ENCODE measurements at regions not wholly inside any gene's neighbourhood (a gene's known extent, or its start where the extent isn't known, plus 50 kb on each side); places are given as distances from the start of the nearest gene placed in this dataset.

DNA sequence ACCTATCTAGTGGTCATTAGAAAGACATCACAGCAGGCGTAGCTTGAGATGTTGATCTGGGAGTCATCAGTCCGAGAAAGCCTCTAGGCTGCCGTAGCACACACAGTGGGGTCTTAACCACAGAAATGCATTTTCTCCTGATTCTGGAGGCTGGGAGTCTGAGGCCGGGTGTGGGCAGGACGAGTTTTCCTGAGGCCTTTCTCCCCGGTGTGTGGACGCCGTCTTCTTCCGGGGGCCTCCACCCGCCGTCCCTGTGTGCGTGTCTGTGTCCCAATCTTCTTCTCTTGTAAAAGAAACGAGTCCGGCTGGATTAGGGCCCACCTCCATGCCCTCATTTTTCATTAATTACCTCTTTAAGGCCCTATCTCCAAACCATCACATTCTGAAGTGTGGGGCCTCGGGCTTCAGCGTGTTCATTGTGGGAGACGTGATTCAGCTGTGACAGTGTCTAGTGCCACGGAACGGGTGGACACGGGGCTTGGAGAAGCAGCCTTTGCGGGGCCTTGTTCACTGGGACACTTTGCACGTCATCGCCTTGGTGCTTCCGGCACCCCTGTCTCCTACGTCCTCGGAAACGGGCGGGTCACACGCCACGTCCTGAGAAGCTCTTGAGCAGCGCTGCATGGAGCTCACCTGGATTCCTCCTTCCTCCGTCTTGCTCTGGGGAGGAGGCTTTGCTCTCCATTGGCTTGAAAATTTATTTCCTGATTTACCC, 208.9 kb upstream of the SOX1 start:
- WGBS, 2 donors (ENCODE audit: low coverage in 1 of 2) = 81 to 100% methylated on average over 2 to 15 of the region's 32 CpGs
- Histone ChIP-seq H3K4me3 (no peak overlapping the region), H3K27ac (no peak overlapping the region), H3K9me3 (peaks cover 0 to 14% (median 0%) of the 10 kb centered on the region in 3 donors), H3K36me3 (no peaks in the 10 kb centered on the region), H3K27me3 (peaks cover 32% of the 10 kb centered on the region), H3K4me1 (no peaks in the 10 kb centered on the region)
- ATAC-seq = no peak
- TF ChIP-seq POLR2A (IDR thresholded peaks at IDR 0.05) (no peak), EP300 (IDR thresholded peaks at IDR 0.05) (no peak), POLR2AphosphoS5 (IDR thresholded peaks at IDR 0.05) (no peak)
- TF ChIP-seq, protein P1, sequence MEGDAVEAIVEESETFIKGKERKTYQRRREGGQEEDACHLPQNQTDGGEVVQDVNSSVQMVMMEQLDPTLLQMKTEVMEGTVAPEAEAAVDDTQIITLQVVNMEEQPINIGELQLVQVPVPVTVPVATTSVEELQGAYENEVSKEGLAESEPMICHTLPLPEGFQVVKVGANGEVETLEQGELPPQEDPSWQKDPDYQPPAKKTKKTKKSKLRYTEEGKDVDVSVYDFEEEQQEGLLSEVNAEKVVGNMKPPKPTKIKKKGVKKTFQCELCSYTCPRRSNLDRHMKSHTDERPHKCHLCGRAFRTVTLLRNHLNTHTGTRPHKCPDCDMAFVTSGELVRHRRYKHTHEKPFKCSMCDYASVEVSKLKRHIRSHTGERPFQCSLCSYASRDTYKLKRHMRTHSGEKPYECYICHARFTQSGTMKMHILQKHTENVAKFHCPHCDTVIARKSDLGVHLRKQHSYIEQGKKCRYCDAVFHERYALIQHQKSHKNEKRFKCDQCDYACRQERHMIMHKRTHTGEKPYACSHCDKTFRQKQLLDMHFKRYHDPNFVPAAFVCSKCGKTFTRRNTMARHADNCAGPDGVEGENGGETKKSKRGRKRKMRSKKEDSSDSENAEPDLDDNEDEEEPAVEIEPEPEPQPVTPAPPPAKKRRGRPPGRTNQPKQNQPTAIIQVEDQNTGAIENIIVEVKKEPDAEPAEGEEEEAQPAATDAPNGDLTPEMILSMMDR (IDR thresholded peaks at IDR 0.05) = no peak

DNA sequence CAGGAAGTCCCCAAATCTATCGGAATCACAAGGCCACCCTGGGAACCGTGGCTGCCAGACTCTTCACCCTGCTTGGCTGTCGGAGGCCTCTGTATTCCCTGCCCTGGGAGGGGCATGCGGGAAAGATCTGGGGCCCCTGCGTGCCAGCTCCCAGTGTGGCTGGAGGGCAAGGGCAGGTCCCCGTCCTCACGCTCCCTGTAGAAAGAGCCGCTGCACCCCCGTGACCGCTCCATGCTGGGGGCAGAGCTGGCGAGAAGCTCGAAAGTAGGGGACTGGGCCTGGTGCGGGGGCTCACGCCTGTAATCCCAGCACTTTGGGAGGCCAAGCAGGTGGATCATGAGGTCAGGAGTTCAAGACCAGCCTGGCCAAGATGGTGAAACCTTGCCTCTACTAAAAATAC, 208.4 kb upstream of the SOX1 start:
- WGBS, 2 donors (ENCODE audit: low coverage in 1 of 2) = no CpG with 5 or more reads among the region's 14 CpGs
- no peak for TF ChIP-seq POLR2AphosphoS5 (IDR thresholded peaks at IDR 0.05)
- no peak overlapping the region for H3K4me3 ChIP-seq
- no peak for ATAC-seq
- H3K9me3 ChIP-seq = peaks cover 0 to 14% (median 0%) of the 10 kb centered on the region in 3 donors
- no peak overlapping the region for H3K27ac ChIP-seq
- no peaks in the 10 kb centered on the region for H3K4me1 ChIP-seq
- H3K27me3 ChIP-seq = peaks cover 26% of the 10 kb centered on the region
- H3K36me3 ChIP-seq = no peaks in the 10 kb centered on the region

DNA sequence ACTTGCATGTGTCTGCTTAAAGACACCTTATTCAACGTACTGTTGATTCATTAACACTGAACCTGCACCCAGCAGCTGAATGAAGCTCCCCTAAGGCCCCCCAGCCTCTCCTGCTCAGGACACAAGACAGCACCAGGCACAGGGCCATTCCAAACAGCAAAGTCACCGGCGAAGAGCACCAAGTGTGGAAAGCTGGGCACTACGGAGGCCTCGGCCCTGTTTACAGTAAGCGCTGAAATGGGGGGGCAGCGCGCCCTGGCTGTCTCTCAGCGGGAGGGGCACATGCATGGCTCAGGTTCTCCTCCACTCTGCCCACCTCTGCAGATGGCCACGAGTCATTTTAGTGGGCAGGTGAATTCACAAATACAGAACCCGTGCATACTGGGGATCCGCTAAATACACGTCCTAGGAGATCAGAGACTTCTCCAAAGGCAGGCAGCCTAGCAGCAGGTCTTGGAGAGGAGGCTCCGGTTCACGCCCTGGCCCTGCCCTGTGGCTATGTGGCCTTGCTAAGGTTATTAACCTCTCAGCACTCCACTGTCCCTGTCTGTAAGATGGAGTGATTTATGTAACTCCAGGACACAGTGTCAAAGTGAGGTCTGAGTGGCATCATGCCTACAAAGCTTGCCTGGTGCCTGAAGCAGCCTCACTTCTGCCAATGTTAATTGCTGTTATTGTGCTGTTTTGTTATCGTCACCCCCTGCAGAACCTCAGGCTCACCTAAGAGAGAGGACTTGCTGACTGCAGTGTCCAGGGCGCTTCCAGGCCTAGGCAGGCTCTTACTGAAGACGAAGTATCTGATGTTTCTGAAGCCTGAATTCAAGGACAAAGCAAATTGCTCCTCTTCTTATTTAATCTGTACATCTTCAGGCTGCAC, 207.4 kb upstream of the SOX1 start:
- peaks cover 0 to 14% (median 0%) of the 10 kb centered on the region in 3 donors for H3K9me3 ChIP-seq
- WGBS, 2 donors (ENCODE audit: low coverage in 1 of 2) = 70% methylated on average over 8 of the region's 18 CpGs; no CpG with 5 or more reads in 1 of the 2 donors
- no peaks in the 10 kb centered on the region for H3K36me3 ChIP-seq
- peaks cover 20% of the 10 kb centered on the region for H3K27me3 ChIP-seq
- H3K4me3 ChIP-seq = no peak overlapping the region
- no peaks in the 10 kb centered on the region for H3K4me1 ChIP-seq
- no peak overlapping the region for H3K27ac ChIP-seq
- TF ChIP-seq POLR2AphosphoS5 (IDR thresholded peaks at IDR 0.05) (no peak), EP300 (IDR thresholded peaks at IDR 0.05) (no peak), POLR2A (IDR thresholded peaks at IDR 0.05) (no peak)
- no peak for ATAC-seq

DNA sequence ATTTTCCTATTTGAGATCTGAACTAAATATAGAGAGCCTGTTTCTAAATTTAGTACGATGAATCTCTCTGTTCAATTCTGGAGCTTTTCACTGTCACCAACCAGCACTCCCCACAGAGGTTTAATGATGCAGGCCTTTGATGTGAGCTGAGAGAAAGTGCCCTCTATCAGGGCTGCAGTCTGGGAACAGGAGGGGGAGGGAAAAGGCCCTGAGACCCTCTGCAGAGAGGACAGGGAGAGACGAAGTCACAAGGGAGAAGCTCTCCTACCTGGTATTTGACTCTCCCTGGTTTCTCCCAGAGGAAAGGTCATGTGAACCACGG, 206.8 kb upstream of the SOX1 start:
- ATAC-seq = no peak
- no peaks in the 10 kb centered on the region for H3K36me3 ChIP-seq
- no peak overlapping the region for H3K27ac ChIP-seq
- H3K9me3 ChIP-seq = peaks cover 0 to 14% (median 0%) of the 10 kb centered on the region in 3 donors
- TF ChIP-seq POLR2A (IDR thresholded peaks at IDR 0.05) (no peak), EP300 (IDR thresholded peaks at IDR 0.05) (no peak), POLR2AphosphoS5 (IDR thresholded peaks at IDR 0.05) (no peak)
- TF ChIP-seq, protein P1 (IDR thresholded peaks at IDR 0.05) = no peak
- 41 to 45% methylated on average over 3 of the region's 3 CpGs for WGBS, 2 donors (ENCODE audit: low coverage in 1 of 2)
- no peak overlapping the region for H3K4me3 ChIP-seq
- H3K4me1 ChIP-seq = no peaks in the 10 kb centered on the region
- H3K27me3 ChIP-seq = peaks cover 16% of the 10 kb centered on the region

DNA sequence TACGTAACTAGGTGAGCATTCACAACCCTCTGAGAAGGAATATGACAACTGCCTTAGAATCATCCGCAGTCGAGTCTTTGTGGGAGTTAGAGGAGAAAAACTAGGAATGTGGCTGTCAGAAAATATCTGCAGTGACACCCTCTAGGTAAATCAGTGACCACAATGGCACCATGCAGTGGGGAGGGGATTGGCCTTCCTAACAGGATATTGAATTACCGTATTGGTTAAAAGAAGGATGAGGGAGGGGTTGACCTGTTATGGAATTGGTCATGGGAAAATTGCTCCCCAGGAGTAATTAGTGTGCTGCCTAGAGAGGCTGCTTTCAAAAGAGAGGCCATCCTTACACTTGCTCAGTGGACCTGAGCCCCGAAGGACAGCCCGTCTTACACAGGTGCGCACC, 205.6 kb upstream of the SOX1 start:
- Histone ChIP-seq H3K27ac (no peak overlapping the region), H3K36me3 (no peaks in the 10 kb centered on the region), H3K9me3 (peaks cover 0 to 14% (median 0%) of the 10 kb centered on the region in 3 donors), H3K4me1 (no peaks in the 10 kb centered on the region), H3K27me3 (peaks cover 10% of the 10 kb centered on the region), H3K4me3 (no peak overlapping the region)
- TF ChIP-seq POLR2AphosphoS5 (IDR thresholded peaks at IDR 0.05) (no peak), EP300 (IDR thresholded peaks at IDR 0.05) (no peak), POLR2A (IDR thresholded peaks at IDR 0.05) (no peak)
- TF ChIP-seq, protein P1 (IDR thresholded peaks at IDR 0.05) = no peak
- ATAC-seq = no peak
- WGBS, 2 donors (ENCODE audit: low coverage in 1 of 2) = 87 to 89% methylated on average over 7 of the region's 7 CpGs

All from gastroesophageal sphincter (tissue), 4 donors.